HG03575 (cell line): ENCODE measurements at regions not wholly inside any gene's neighbourhood (a gene's known extent, or its start where the extent isn't known, plus 50 kb on each side); places are given as distances from the start of the nearest gene placed in this dataset.
"Not testable (repeated sequence)": the region's sequence is repeated elsewhere in the genome, so short reads cannot be mapped to it uniquely, and the experiment has no call there.

ENCODE experiments used
- ATAC-seq: cut with Tn5 transposase; IDR thresholded peaks from one replicate; pipeline ENCODE4 v1.9.1; 2021; ENCODE audit not compliant: unreplicated experiment, insufficient number of reproducible peaks, low FRiP score; ENCODE audit errors: extremely low read depth

DNA sequence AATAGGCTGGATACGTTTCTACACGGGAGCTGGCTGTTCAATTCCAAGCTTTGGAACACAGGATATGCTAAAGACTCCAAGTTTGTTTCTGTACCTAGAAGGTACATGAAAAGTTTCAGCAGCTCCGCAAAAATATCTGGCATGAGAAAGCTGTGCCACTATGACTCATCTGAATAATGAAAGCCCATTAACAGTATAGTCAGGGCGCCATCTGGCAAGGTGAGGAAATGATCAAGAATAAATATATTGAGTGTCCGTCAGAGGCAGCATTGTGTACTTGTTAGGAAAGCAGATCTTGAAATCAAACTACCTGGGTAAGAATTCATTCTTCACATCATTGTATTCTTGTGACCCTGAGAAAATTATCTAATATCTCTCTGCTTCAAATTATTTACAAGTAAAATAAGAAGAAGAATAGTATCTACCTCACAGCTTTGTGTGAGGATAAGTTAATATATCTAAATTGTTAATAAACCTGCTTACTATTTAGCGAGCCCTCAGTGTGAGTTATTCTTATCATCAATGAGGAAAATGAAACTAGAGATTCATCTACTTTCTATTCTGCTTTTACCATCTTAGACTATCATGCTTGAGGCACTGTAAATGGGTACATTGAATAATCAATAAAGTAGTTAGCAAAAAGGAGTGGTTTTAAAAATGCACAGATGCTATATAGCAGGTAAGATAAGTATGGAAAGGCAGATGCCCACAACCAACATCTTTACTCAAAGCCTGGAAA is 53.5 kb downstream of the FSCB start:
- ATAC-seq = no peak

DNA sequence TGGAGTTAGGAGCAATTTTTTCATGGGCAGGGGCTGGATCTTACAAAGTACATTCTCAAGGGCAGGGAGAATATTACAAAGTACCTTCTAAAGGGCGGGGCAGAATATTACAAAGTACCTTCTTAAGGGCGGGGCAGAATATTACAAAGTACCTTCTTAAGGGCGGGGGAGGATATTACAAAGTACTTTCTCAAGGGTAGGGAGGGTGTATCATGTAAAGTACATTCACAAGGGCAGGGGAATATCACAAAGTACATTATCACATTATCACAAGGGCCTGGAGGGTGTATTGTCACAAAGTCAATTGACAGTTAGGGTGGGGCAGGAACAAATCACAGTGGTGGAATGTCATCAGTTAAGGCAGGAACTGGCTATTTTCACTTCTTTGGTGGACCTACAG is 56.9 kb downstream of the FSCB start:
- not testable (repeated sequence) for ATAC-seq

DNA sequence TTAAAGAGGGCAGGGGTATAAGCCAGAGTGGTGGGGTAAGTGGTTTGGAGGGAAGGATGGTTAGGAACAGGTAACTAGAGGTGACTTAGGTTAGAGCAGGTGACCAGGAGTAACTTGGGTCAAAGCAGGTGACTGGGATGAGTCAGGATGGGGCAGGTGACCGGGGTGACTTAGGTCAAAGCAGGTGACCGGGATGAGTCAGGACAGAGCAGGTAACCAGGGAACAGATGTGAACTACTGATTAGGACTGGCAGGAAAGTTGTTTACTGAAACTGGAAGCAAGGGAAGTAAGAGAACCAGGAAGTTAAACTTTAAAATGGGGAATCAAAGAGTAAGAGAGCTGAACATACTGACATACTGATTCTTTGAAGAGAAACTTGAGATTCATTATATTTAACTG is 57.4 kb downstream of the FSCB start:
- ATAC-seq = no peak

DNA sequence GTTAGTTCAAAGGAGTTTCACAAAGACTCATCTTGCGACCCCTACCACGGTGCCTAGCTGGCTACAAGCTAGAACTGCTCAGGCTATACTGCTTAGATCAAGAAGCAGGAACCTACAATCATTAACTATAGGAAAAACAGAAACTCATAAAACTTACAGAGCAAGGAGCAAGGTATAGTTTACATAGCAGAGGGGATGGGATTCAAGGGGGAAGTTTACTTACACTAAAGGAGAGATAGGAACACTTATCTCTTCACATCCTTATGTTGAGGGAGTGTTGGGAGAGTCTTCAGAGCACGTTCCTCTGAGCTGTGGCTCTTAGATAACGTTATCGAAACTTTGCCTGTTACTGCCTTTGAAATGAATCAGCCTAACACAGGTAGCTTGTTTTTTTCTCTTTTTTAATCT is 58.1 kb downstream of the FSCB start:
- no peak for ATAC-seq

DNA sequence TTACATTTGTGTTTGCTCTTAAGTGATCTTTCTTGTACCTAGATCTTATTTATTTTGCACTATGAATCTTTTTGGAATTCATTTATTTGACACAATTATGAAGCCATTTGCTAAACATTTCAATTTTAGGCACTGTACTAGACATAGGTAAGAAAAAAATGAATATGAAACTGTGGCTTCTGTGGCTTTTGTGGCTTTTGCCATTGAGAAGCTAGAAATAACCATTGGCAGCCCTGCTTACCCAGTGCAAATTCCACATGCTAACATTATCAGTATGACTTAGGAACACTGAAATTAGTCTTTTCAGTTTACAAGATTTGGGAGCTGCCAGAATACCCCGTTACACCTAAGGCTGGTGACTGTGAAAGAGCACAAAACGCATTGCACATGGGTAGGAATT is 60.1 kb downstream of the FSCB start:
- ATAC-seq = no peak

DNA sequence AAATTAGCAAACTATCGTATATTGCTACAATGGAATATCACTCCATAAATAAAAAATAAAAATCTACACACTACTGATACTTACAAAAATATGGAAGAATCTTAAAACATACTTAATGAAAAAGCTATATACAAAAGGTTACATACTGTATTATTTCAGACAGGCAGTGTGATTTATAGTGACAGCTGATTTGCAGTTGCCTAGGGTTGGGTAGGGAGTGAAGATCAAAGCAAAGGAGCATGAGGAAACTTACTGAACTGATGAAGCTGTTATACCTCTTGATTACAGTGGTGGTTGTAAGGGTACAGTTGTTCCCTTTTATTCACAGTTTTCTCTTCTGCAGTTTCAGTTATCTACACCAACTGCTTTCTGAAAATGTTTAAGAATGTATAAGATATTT is 62.6 kb downstream of the FSCB start:
- ATAC-seq = no peak

DNA sequence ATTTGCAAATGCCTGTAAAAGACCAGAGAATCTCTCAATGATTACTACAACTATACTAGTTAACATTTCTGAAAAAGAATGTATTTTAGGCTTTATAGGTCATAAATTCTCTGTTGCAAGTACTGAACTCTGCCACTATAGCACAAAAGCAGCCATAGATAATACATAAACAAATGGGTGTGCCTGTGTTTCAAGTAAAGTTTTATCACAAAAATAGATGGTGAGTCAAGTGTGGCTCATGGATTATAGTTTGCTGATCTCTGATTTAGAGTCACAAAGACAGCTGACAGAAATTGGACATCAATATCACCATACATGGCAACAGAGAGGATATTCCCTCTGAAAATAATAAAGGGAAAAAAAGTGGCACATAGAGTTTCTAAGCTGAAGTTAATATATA is 68.1 kb downstream of the FSCB start:
- ATAC-seq = no peak

DNA sequence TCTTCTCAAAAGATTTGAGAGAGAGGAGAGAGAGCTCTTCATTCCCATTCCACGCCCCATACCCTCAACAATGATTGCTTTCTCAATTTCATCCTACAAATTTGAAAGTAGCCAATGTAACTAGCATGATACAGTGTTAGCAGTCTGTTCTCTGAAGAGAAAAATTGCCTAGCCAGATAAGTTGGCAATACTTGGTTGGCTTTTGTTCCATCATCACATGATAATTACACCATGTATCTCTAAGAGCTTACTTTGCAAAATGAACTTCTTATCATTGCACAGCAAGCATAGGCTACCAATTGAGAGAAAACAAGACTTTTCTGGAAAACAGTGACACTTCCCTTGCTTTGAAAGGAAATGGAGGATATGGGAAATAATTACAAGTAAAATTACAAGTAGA is 68.9 kb downstream of the FSCB start:
- no peak for ATAC-seq

DNA sequence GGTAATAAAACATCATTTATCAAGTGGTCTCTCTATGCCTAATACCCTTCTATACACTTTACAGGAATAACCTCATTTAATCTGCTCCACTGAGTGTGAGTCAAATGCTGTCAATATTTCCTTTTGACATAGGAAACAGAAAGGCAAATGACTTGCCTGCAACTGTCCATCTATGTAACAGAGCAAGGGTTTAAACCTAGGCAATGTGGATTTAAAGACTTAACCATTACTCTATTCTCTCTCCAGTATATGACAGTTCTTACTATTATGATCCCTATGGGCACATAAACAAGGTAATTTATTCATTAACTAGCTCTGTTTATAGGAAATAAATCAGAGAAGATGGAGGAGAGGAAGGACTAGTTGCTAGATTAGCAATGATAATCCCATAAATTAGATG is 70.6 kb downstream of the FSCB start:
- no peak for ATAC-seq

DNA sequence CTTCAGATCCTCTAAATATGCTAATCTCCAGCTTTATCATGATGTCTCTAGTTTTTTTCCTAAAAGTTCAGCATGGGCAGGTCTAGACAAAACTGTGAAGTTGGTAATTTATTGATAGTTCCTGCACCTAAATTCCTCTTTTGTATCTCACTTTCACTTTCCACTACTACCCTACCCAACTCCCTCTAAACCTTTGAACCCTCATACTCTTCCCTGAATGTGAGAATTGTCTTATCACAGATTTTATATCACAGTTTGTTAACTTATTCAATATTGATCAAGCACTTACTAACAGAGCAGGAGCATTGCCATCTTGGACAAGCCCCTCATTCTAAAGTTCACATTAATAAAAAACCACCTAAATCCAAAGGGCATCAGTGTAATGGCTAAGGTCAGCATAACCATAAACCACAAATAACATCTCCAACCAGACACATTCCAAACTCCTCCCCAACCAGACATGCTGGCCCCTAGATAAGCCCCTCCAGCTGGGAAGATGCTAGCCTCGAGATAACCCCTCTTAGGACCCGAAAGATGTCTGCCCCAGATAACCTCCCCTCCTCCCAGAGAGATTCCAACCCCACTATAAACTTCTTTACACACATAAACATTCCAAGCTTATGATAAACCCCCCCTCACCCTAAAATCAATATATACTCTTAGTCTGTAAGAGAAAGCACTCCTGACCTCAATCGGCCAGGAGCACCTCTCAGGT is 78.7 kb downstream of the FSCB start:
- no peak for ATAC-seq

DNA sequence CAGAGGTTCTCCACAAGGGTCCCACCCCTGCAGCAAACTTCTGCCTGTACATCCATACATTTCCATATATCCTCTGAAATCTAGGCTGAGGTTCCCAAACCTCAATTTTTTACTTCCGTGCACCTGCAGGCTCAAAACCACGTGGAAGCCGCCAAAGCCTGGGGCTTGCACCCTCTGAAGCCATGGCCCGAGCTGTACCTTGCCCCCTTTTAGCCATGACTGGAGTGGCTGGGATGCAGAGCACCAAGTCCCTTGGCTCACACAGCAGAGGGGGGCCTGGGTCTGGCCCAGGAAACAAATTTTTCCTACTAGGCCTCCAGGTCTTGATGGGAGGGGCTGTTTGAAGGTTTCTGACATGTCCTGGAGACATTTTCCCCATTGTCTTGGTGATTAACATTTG is 84.4 kb downstream of the FSCB start:
- ATAC-seq = no peak

DNA sequence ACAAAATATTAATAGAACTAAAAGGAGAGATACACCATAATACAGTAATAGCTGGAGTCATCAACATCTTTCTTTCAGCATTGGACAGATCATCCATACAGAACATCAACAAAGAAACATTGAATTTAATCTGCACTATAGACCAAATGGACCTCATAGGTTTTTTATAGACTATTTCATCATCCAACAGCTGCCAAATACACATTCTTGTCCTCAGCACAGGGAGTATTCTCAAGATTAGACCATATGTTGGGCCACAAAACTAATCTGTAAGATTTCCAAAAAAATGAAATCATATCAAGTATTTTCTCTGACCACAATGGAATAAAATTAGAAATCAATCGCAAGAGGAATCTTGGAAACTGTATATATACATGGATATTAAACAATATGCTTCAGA is 86.9 kb downstream of the FSCB start:
- no peak for ATAC-seq

DNA sequence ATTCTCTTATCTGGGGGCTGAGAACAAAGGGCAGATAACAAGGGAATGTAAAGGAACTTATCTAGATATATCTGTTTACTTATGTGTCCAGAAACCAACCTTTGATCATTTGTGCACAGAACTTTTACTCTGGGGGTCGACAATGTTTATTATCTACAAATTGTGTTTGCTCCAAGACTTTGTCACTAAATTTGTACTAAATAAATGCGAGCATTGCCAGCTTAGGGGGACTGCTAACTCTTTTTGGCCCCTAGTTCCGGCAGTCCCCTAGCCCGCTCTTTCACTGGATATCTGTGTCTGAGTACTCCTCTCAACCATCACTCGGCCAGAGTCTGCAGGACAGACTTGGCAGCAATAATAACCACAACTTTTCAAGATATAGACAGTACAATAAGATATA is 88.2 kb downstream of the FSCB start:
- no peak for ATAC-seq

DNA sequence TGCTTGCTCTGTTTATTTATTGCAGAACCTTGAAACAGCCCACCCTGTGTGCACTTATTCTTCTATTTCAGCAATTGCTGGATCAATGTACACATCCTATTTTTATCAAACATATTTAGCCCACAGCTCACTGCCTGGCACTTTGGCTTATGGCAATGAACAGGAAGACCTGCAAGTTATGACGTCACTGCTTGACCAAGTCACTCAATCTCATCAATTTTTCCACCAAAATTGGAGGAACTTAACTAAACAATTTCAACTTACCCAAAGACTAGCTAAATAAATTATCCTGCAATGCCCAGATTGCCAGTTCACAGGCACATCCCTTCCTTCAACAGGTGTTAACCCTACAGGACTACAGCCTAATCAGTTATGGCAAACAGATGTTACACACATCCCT is 89.3 kb downstream of the FSCB start:
- ATAC-seq = no peak

DNA sequence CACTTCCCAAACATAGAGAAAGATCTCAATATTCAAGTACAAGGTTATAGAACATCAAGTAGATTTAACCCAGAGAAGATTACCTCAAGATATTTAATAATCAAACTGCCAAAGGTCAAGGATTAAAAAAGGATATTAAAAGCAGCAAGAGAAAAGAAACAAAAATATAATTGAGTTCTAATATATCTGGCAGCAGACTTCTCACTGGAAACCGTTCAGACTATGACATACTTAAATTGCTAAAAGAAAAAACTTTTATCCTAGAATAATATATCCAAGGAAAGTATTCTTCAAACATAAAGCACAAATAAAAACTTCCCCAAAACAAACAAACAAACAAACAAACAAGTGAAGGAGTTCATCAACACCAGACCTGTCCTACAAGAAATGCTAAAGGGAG is 92.4 kb downstream of the FSCB start:
- no peak for ATAC-seq

DNA sequence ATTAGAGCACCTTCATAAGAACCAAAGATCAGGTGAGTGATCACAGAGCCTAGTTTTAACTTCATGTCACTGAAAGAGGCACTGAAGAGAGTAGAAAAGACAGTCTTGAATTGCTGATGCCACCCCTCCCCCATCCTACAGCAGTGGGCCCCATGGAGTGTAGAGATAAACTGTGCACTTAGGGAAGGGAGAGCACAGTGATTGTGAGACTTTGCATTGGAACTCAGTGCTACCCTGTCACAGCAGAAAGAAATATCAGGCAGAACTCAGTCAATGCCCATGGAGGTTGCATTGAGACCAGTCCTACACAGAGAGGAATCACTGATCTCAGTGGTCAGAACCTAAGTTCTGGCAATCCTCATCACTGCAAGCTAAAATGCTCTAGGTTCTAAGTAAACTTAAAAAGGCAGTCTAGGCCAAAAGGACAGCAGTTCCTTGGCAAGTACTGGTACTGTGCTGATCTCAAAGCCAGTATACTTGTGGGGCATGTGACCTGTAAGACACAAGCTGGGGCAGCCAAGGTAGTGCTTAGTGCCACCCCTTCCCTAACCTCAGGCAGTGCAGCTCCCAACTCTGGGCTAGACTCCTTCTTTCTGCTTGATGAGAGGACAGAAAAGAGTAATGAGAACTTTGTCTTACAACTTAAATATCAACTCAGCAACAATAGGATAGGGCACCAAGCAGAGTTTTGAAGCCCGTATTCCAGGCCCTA is 94.1 kb downstream of the FSCB start:
- no peak for ATAC-seq

DNA sequence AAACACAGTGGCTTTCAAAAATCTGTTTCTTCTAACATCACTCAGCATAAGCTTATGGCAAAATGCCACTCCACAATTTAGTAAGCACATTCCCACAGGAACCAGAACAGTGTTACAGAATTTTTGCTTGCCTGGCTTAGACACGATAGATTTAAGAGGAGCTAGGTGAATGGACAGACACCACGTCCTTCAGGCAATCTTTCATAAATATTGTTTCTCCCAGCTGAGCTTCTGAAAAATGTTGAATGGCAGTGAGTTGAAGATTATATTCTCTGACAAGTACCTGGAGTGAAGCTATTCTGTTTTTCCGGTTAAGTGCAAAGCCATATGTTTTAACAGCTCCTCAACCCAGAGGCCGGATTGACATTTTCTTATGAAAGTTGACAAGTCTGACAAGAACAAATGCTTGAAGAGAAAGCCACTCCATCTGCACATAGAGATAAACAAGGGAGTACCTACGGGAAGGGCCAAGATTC is 102.0 kb downstream of the FSCB start:
- ATAC-seq = no peak

DNA sequence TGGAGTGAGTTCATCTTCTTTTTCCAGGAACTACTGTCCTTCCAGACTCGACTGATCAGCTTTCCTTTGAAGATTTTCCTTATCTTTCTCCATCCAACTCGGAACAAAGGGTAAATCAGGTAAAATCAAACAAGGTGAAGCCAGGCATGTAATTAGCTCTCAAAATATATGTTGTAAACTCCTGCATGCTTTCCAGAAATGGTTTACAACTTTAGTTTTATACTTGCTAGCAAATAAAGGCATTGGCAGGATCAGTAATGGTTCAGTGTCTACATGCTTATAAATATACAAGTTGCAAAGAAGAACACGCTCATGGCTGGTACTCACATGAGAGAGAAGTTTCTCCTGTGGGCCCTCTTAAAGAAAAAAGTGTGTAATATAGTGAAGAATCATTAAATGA is 102.5 kb downstream of the FSCB start:
- ATAC-seq = no peak

DNA sequence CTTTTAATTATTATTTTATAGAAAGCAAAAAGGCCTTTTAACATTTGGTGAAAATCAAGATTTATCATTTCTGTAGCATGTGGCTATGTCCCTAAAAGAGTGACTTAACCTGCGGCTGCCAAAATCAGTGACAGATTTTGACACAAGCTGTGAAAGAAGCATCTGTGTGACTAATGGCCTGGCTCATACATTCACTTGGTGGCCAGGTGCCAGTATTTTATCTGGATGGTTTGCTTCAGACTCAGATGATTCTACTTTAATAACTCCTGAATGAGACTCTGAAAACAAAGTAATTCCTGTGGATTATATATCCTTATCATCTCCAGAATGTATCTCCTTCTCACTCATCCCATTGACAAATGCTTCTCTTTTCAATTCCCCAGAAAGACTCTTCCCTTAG is 103.0 kb downstream of the FSCB start:
- no peak for ATAC-seq

DNA sequence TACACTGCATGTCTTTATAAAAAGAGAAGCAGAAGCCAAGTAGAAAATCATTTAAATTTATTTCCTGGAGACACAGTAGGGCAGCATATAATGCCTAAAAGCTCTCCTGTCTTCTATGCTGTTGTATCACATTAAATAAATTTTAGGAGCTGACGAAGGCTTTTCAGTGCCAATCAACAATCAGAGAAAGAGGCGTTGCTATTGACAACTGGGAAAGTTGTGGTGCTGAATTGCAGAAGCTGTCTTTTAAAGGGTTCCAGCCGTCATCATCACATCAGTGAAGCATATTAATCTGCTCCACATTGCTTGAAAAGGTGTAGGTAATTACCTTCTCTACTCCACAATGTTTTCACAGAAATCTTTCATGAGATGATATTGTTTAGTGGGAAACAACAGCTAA is 103.9 kb downstream of the FSCB start:
- ATAC-seq = no peak
